Mucosa of descending colon (tissue), 3 donors: ENCODE measurements at regions not wholly inside any gene's neighbourhood (a gene's known extent, or its start where the extent isn't known, plus 50 kb on each side); places are given as distances from the start of the nearest gene placed in this dataset.

ENCODE experiments used
- ATAC-seq: fragments of 200-7000 bp; cut with Tn5 transposase; one replicate; pipeline ENCODE4 v1.9.1; 2020; ENCODE audit warnings: mild to moderate bottlenecking, moderate library complexity
- DNase-seq, 3 donors: peaks; one replicate each; pipeline ENCODE4 v3.0.0-alpha.2; 2020
- H3K36me3 ChIP-seq: fragments of 200-600 bp; one replicate; pipeline ENCODE4 v1.8.0; 2021; ENCODE audit warnings: low read depth, mild to moderate bottlenecking
- H3K4me1 ChIP-seq: fragments of 200-600 bp; one replicate; pipeline ENCODE4 v1.8.0; 2021; ENCODE audit warnings: low read depth, mild to moderate bottlenecking
- H3K4me3 ChIP-seq: fragments of 200-600 bp; one replicate; pipeline ENCODE4 v1.8.0; 2021; ENCODE audit warnings: mild to moderate bottlenecking
- H3K9me3 ChIP-seq: fragments of 200-600 bp; one replicate; pipeline ENCODE4 v1.8.0; 2021; ENCODE audit warnings: mild to moderate bottlenecking
- intact Hi-C, 2 donors: fragments of 100-400 bp; cut with DNase I in 1 of 2; cut with micrococcal nuclease in 1 of 2; formaldehyde crosslinking; loops; one replicate each; pipeline versions ENCODE4 v1.11.0 to v1.11.1; 2022; cut with DNase I, micrococcal nuclease
- TF ChIP-seq, protein P1 (sequence below): fragments of 200-600 bp; IDR thresholded peaks from one replicate; pipeline ENCODE4 v1.8.0; 2022; ENCODE audit warnings: antibody characterized with exemption, mild to moderate bottlenecking
- donor health status: DM: no; HTN: no; CAD: no; lungs with moderate emphysema.
- donor health status: DM: no; HTN: no; CAD: no.
- donor health status: DM: no; HTN: yes; CAD: no.

GRCh38 chr6:114987281-114987680 lies 644.5 kb upstream of the HS3ST5 start:
- Histone ChIP-seq H3K9me3 (no peaks in the 10 kb centered on the region), H3K36me3 (no peaks in the 10 kb centered on the region), H3K4me3 (no peak overlapping the region), H3K4me1 (no peaks in the 10 kb centered on the region)
- TF ChIP-seq, protein P1, sequence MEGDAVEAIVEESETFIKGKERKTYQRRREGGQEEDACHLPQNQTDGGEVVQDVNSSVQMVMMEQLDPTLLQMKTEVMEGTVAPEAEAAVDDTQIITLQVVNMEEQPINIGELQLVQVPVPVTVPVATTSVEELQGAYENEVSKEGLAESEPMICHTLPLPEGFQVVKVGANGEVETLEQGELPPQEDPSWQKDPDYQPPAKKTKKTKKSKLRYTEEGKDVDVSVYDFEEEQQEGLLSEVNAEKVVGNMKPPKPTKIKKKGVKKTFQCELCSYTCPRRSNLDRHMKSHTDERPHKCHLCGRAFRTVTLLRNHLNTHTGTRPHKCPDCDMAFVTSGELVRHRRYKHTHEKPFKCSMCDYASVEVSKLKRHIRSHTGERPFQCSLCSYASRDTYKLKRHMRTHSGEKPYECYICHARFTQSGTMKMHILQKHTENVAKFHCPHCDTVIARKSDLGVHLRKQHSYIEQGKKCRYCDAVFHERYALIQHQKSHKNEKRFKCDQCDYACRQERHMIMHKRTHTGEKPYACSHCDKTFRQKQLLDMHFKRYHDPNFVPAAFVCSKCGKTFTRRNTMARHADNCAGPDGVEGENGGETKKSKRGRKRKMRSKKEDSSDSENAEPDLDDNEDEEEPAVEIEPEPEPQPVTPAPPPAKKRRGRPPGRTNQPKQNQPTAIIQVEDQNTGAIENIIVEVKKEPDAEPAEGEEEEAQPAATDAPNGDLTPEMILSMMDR = no peak
- DNase-seq = no peak
- ATAC-seq = no peak
- intact Hi-C loops = no loop called here

- TF ChIP-seq, protein P1 = no peak
- intact Hi-C loops = no loop called here
- H3K9me3 ChIP-seq = peaks cover 19% of the 10 kb centered on the region
- H3K36me3 ChIP-seq = no peaks in the 10 kb centered on the region
- no peaks in the 10 kb centered on the region for H3K4me1 ChIP-seq
- no peak overlapping the region for H3K4me3 ChIP-seq
- no peak for DNase-seq
- ATAC-seq = no peak
These were observed 612.5 kb upstream of the HS3ST5 start for GRCh38 chr6:114955363-114955762.

DNA sequence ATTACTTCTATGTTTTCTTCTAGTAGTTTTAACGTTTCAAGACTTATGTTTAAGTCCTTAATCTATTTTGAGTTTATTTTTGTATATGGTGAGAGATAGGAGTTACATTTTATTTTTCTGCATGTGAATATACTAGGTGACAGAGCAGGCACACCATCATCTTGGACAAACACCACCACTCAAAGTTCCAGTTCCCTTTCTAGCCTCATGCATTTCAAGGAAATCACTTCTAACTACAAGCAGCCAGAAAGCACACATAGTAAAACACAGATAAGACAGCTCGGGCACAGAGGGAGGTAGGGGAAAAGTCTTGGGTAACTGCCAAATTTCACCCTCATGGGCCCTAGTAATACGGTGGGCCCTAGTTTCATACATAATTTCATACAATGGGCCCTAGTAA lies 609.4 kb upstream of the HS3ST5 start:
- ATAC-seq = no peak

GRCh38 chr6:114945392-114945791 lies 602.6 kb upstream of the HS3ST5 start:
- no peak for DNase-seq

More for the DNA sequence above, 609.4 kb upstream of the HS3ST5 start:
- peaks cover 6% of the 10 kb centered on the region for H3K9me3 ChIP-seq
- intact Hi-C loops = no loop called here
- H3K36me3 ChIP-seq = no peaks in the 10 kb centered on the region
- no peak for DNase-seq
- H3K4me1 ChIP-seq = no peaks in the 10 kb centered on the region
- TF ChIP-seq, protein P1 = no peak
- no peak overlapping the region for H3K4me3 ChIP-seq

DNA sequence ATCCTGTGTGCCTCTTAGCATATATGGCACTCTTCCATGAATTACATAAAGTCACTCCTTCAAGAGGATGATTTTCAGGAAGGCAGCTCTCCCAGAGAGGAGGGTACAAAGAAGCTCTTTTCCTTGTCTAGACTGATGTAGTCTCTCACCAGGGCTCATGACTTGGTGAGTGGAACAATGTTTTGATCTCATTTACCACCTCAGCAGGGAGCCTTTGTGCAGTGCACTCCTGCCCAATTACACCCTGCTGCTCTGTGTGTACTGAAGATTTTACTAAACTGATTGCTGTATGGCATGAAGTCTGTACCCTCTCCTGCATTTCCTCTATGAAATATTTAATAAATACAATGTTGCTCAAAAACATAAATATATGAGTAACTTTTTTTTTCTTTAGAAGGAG lies 598.3 kb upstream of the HS3ST5 start:
- H3K9me3 ChIP-seq = peaks cover 11% of the 10 kb centered on the region
- intact Hi-C loops = no loop called here
- no peak for ATAC-seq
- H3K4me3 ChIP-seq = no peak overlapping the region
- DNase-seq = no peak
- TF ChIP-seq, protein P1 = no peak
- no peaks in the 10 kb centered on the region for H3K4me1 ChIP-seq
- no peaks in the 10 kb centered on the region for H3K36me3 ChIP-seq

More at GRCh38 chr6:114945392-114945791, 602.6 kb upstream of the HS3ST5 start:
- H3K36me3 ChIP-seq = no peaks in the 10 kb centered on the region
- ATAC-seq = no peak
- intact Hi-C loops = no loop called here
- H3K4me3 ChIP-seq = no peak overlapping the region
- TF ChIP-seq, protein P1 = no peak
- H3K9me3 ChIP-seq = peaks cover 8% of the 10 kb centered on the region
- H3K4me1 ChIP-seq = no peaks in the 10 kb centered on the region

DNA sequence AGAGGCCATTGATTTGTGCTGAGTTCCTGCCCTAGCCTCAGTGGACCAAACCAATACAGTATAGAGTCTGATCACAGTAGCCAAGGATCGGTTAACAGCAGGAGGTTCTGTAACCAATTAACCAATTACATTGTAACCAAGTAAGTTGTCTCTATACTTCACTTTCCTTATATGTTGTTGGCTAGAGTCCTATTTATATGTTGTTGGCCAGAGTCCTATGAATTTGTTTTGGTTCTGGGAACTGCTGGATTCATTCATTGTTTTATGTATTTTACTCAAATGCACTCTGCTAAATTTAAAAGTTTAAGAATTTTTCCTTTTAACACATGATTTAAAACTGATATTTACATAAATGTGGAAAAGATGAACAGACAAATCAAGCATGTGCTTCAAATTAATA lies 597.4 kb upstream of the HS3ST5 start:
- intact Hi-C loops = no loop called here
- no peak for DNase-seq
- H3K4me1 ChIP-seq = no peaks in the 10 kb centered on the region
- no peak overlapping the region for H3K4me3 ChIP-seq
- ATAC-seq = no peak
- H3K36me3 ChIP-seq = no peaks in the 10 kb centered on the region
- peaks cover 8% of the 10 kb centered on the region for H3K9me3 ChIP-seq
- TF ChIP-seq, protein P1 = no peak
